Dermis blood vessel endothelial cell (primary cell): ENCODE measurements at regions not wholly inside any gene's neighbourhood (a gene's known extent, or its start where the extent isn't known, plus 50 kb on each side); places are given as distances from the start of the nearest gene placed in this dataset.
A peak's percentile ranks its signal among the peaks of the same experiment; 100 is the strongest.
"Not testable (repeated sequence)": the region's sequence is repeated elsewhere in the genome, so short reads cannot be mapped to it uniquely, and the experiment has no call there.

ENCODE experiments used
- DNase-seq: peaks from one replicate; pipeline ENCODE4 v3.0.0; 2010

DNA sequence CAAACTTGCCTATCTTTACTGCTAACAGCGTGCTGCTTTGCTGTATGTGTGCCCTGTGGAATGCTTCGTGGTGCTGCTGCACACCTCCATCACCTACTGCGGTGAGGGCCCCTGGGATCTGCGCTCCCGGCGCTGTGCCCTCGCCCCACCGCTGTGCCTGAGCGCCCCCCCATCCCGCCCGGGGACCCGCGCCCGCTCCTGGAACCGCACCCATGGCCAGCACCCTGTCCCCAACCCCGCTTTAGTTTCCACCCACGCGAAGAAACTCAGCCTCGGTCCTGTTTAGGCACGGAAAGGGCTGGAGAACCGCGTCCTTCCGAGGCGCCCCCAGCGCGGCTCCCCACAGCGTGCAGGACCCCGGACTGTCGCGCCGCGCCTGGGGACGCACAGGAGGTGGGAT, 373.4 kb downstream of the GOLGA6L6 start:
- DNase-seq = not testable (repeated sequence)

DNA sequence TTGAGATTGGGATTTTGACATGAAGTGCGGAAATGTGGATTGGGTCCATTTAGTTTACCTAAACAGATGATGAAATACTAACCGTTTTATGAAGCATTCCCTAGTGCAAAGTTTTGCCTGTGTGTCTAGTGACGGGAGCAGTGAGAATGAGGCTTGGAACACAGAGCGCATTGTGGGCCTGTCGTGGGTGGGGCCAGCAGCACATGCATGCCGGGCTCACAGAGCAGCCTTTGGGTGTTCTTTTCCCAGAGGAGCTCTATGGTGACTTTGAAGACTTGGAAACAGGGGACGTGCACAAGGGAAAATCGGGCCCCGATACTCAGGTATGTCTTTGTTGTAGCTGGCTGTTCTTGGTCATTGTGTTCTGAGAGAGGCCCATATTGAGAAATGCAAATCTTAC, 388.1 kb downstream of the GOLGA6L6 start:
- DNase-seq = not testable (repeated sequence)

DNA sequence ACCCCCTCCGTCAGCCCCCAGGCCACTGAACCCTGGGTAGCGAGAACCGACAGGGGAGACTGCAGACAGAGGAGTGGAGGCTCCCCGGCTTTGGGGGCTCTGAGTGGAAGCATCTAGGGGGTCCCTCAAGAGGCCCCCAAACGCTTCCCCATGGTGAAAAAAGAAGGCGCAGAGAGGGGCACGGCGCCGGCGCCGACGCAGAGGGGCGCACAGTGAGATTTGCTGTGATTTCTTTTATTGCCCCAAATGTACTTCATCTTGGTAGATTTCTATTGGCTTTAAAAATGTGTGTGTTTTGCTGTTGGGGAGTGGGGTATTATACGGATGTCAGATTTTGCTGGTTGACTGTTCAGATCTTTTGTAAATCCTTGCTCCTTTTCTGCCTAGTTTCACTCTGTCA, 392.9 kb downstream of the GOLGA6L6 start:
- DNase-seq = not testable (repeated sequence)

DNA sequence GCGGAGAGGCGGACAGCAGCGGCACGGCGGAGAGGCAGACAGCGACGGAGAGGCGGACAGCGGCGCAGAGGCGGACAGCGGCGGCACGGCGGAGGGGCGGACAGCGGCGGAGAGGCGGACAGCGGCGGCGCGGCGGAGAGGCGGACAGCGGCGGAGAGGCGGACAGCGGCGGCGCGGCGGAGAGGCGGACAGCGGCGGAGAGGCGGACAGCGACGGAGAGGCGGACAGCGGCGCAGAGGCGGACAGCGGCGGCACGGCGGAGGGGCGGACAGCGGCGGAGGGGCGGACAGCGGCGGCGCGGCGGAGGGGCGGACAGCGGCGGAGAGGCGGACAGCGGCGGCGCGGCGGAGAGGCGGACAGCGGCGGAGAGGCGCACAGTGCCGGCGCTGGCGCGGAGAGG, 393.6 kb downstream of the GOLGA6L6 start:
- not testable (repeated sequence) for DNase-seq

DNA sequence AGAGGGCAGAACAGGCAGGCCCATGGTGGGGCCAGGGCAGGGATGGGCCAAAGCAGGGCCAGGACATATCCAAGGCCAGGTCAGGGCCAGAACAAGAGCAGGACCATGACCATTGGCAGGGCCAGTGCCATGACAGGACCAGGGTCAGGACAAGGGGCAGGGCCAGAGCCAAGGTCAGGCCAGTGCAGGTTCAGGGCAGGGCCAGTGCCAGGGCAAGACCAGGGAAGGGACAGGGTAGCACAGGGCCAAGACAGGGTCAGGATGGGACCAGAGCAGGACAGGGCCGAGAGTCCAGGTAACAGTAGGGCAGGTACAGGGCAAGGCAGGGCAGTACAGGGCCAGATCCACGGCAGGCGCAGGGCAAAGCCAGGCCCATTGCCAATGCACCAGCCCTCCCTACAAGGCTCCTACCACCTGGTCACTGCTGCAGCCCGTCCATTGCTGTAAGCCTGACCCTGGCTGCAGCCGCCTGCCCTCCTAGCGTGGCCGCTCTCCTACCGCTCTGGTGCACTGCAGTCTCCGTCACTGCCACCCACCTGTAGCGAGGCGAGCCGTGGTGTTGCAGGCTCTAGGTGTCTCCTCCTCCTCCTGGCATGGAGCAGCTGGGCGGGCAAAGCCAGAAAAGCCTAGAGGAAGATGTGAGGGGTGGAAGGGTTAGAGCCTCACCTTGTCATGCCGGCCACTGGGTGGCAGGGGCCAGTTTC, 397.1 kb downstream of the GOLGA6L6 start:
- DNase-seq = not testable (repeated sequence)

DNA sequence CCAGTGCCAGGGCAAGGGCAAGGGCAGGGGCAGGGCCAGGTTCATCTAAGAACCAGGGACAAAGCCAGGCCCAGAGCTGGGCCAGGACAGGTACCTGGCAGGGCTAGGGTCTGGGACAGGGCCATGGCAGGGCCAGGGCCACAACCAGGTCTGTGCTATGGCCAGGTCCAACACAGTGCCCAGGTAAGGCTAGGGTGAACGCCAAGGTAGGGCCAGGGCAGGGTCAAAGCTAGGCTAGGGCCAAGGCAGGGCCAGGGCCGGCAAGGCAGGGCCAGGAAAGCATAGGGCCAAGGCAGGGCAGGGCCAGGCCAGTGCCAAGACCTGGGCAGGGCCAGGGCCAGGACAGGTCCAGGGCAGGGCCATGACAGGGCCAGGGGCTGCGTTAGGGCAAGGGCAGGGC, 398.7 kb downstream of the GOLGA6L6 start:
- DNase-seq = not testable (repeated sequence)

DNA sequence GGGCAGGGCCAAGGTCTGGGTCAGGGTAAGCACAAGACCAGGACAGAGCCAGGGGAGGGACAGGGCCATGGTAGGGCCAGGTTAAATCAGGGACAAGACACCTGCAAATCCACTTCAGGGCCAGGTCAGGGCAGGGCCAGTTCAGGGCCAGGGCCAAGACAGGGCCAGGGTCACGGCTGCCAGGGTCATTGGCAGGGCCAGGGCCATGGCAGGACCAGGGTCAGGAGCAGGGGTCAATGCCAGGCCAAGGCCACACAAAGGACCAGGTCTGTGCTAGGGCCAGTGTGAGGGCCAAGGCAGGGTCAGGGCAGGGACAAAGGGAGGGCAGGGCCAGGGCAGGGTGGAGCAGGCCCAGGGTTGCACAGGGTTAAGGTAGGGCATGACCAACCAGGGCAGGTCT, 399.2 kb downstream of the GOLGA6L6 start:
- not testable (repeated sequence) for DNase-seq

DNA sequence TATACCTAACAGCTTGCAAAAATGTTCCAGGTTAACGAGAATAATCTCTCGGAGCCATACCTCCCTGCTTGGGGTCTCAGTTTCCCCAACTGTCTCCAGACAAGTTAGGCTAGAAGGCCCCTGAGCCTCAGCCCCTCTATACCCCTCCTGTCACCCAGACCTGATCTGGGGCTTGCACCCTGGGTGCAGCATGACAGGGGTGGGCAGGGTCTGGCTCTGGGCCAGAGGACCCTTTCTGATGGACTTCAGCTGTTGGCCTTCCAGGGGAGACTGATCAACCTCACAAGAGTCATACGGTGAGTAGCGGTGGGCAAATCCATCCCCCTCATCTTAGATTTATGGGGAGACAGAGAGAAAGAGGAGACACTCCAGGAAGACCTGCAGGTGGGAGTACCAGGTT, 416.9 kb downstream of the GOLGA6L6 start:
- DNase-seq = not testable (repeated sequence)

DNA sequence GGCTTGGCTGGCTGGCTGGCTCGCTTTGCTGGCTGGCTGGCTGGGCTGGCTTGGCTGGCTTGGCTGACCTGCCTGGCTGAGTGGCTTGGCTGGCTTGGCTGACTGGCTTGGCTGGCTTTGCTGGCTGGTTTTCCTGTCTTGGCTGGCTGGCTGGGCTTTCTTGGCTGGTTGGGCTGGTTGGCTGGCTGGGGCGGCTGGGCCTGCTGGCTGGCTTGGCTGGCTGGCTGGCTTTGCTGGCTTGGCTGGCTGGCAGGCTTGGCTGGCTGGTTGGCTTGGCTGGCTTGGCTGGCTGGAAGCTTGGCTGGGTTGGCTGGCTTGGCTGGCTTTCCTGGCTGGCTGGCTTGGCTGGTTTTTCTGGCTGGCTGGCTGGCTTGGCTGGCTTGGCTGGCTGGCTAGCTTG, 435.6 kb downstream of the GOLGA6L6 start:
- peak; percentile 0 for DNase-seq

DNA sequence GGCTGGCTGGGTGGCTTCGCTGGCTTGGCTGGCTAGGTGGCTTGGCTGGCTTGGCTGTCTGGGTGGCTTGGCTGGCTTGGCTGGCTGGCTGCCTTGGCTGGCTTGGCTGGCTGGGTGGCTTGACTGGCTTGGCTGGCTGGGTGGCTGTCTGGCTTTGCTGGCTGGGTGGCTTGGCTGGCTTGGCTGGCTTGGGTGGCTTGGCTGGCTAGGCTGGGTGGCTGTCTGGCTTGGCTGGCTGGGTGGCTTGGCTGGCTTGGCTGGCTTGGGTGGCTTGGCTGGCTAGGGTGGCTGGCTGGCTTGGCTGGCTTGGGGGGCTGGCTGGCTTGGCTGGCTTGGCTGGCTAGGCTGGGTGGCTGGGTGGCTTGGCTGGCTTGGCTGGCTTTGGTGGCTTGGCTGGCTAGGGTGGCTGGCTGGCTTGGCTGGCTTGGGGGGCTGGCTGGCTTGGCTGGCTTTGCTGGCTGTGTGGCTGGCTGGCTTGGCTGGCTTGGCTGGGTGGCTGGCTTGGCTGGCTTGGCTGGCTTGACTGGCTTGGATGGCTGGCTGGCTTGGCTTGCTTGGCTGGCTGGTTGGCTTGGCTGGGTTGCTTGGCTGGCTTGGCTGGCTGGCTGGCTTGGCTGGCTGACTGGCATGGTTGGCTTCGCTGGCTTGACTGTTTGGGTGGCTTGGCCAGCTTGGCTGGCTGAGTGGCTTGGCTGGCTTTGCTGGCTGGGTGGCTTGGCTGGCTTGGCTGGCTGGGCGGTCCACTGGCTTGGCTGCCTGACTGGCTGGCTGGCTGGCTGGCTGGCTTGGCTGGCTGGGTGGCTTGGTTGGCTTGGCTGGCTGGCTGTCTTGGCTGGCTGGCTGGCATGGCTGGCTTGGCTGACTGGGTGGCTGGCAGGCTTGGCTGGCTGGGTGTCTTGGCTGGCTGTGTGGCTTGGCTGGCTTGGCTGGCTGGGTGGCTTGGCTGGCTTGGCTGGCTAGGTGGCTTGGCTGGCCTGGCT, 436.3 kb downstream of the GOLGA6L6 start:
- not testable (repeated sequence) for DNase-seq

DNA sequence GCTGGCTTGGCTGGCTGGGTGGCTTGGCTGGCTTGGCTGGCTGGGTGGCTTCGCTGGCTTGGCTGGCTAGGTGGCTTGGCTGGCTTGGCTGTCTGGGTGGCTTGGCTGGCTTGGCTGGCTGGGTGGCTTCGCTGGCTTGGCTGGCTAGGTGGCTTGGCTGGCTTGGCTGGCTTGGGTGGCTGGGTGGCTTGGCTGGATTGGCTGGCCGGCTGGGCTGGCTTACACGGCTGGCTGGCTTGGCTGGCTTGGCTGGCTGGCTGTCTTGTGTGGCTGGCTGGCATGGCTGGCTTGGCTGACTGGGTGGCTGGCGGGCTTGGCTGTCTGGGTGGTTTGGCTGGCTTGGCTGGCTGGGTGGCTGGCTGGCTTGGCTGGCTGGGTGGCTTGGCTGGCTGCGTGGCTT, 437.0 kb downstream of the GOLGA6L6 start:
- not testable (repeated sequence) for DNase-seq

DNA sequence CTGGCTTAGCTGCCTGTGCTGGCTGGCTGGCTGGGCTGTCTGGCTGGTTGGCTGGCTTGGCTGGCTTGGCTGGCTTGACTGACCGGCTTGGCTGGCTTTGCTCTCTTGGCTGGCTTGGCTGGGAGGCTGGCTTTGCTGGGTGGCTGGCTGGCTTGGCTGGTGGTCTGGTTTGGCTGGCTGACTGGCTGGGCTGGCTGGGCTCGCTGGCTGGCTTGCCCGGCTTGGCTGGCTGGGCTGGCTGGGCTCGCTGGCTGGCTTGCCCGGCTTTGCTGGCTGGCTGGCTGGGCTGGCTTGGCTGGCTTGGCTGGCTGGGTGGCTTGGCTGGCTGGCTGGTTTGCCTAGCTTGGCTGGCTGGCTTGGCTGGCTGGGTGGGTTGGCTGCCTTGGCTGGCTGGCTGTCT, 438.7 kb downstream of the GOLGA6L6 start:
- not testable (repeated sequence) for DNase-seq

DNA sequence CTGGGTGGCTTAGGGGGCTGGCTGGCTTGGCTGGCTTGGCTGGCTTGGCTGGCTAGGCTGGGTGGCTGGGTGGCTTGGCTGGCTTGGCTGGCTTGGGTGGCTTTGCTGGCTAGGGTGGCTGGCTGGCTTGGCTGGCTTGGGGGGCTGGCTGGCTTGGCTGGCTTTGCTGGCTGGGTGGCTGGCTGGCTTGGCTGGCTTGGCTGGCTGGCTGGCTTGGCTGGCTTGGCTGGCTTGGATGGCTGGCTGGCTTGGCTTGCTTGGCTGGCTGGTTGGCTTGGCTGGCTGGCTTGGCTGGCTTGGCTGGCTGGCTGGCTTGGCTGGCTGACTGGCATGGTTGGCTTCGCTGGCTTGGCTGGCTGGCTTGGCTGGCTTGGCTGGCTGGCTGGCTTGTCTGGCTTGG, 439.4 kb downstream of the GOLGA6L6 start:
- DNase-seq = not testable (repeated sequence)

DNA sequence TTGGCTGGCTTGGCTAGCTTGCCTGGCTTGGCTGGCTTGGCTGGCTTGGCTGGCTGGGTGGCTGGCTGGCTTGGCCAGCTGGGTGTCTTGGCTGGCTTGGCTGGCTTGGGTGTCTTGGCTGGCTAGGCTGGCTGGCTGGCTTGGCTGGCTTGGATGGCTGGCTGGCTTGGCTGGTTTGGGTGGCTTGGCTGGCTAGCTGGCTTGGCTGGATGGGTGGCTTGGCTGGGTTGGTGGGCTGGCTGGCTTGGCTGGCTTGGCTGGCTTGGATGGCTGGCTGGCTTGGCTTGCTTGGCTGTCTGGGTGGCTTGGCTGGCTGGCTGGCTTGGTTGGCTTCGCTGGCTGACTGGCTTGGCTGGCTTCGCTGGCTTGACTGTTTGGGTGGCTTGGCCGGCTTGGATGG, 440.3 kb downstream of the GOLGA6L6 start:
- not testable (repeated sequence) for DNase-seq

DNA sequence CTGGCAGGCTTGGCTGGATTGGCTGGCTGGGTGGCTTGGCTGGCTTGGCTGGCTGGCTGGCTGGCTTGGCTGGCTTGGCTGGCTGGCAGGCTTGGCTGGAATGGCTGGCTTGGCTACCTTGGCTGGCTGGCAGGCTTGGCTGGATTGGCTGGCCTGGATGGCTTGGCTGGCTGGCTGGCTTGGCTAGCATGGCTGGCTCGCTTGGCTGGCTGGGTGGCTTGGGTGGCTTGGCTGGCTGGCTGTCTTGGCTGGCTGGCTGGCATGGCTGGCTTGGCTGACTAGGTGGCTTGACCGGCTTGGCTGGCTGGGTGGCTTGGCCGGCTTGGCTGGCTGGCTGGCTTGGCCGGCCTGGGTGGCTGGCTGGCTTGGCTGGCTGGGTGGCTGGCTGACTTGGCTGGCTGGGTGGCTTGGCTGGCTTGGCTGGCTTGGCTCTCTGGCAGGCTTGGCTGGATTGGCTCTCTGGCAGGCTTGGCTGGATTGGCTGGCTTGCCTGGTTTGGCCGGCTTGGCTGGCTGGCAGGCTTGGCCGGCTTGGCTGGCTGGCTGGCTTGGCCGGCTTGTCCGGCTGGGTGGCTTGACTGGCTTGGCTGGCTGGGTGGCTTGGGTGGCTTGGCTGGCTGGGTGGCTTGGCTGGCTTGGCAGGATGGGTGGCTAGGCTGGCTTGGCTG, 440.9 kb downstream of the GOLGA6L6 start:
- DNase-seq = not testable (repeated sequence)

DNA sequence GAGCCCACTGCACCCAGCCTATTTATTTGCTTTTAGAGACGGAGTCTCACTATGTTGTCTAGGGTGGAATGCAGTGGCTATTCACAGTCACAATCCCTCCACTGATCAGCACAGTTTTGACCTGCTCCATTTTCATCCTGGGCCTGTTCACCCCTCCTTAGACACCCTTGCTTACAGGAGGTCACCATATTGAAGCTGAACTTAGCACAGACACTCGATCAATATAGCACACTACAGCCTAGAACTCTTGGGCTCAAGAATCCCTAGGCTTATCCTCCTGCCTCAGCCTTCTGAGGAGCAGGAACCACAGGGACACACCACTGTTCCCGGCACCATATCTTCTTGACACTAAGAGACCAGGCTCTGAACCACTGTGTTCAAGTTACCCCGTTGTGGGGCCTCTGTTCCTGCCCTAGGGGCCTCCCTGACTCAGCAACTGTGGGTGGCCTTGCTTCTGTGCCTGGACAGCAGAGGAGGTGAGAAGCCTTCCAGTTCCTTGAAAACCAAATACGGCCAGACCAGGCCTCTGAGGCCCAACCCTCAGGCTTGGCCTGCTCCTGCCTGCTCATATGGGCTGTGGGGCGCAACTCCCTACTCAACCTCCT, 445.8 kb downstream of the GOLGA6L6 start:
- not testable (repeated sequence) for DNase-seq

DNA sequence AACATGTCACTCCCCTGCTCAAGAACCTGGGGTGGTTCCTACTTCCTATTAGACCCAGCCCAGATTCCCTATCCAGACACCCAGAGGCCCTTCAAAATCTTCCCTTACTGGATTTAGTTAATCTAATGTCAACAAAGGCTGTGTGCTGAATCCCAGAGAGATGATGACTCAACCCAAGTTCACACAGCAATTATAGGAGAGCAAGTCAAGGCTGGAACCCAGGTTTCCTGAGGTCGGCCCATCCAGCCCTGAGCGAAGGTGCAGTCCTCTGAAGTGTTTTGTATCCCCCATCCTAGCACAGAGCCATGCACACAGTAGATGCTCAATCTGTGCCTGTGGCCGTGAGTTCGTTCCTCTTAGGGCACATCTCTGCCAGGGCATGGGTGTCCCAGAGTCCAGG, 452.1 kb downstream of the GOLGA6L6 start:
- not testable (repeated sequence) for DNase-seq

DNA sequence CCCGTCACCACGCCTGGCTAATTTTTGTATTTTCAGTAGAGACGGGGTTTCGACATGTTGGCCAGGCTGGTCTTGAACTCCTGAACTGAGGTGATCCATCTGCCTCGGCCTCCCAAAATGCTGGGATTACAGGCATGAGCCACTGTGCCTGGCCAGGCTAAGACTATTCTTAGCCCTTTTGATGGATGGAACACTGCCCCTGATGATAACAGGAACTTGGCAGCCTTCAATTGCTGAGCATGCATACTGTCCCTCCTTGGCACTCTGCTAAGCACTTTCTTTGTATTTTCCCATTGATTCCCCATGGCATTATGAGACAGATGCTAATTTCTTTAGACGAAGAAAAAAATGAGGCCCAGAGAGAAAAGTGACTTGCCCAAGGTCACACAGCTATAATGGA, 457.6 kb downstream of the GOLGA6L6 start:
- DNase-seq = not testable (repeated sequence)

DNA sequence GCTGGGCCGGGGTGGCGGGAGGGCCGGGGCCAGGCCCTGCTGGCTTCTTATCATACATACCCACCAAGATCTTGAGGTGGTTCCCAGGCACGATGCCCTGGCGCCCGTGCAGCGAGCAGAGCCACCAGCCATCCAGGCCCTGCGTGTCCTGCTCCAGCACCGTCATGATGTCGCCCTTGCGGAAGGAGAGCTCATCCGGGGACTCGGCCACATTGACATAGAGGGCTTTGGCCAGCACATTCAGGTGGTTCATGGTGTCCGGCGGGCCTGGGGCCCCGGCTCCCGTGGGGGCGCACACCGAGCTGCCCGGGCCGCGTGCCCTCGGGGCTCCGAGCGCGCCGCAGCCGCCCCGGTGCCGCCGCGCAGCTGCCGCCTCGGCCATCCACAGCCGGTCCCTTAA, 467.5 kb downstream of the GOLGA6L6 start:
- DNase-seq = not testable (repeated sequence)

DNA sequence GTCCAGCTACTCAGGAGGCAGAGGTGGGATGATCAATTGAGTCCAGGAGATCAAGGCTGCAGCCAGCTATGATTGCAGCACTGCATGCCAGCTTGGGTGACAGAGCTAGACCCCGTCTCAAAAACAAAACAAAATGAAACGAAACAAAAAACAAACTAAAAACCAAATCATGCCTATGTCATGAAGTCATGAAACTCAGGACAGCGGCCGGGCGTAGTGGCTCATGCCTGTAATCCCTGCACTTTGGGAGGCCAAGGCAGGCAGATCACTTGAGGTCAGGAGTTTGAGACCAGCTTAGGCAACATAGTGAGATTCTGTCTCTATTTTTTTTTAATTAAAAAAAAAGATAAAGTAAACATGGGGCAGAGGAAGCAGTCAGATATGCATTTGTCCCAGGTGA, 472.6 kb downstream of the GOLGA6L6 start:
- not testable (repeated sequence) for DNase-seq

DNA sequence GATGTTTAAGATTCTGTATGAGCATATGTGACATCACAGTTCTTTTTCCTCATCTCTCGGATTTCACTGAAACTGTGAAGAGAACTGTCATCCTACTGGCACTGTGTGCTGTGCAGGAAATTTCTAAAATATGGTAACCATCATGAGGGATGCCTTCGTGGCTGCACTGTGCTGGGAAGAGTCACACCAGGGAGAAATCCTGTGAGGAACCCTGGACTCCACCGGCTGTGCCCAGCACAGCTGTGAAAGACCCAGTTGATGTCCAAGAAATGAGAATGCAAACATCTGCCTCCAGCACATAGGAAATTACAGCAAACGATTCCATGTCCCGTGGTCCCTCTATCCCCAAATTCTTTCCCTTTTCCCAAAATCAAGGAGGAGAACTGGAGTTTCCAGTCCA, 475.4 kb downstream of the GOLGA6L6 start:
- DNase-seq = not testable (repeated sequence)

DNA sequence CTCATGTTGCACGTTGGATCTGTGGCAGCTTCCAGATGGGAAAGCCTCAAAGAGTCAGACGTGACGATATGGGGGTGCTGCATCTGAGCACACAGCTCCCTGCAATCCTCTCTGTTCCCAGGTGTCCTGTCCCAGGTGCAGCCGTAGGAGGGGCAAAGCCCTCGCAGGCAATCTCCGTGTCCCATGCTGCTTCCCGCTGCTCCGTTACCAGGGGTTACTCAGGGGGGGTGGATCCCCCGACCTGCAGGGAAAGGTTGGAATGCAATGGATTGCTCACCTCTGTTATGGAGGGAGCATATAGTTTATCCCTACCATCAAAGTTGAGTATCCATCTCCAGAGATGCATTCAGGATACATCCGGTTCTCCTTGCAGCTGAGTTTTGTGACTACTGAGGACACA, 476.1 kb downstream of the GOLGA6L6 start:
- DNase-seq = not testable (repeated sequence)

DNA sequence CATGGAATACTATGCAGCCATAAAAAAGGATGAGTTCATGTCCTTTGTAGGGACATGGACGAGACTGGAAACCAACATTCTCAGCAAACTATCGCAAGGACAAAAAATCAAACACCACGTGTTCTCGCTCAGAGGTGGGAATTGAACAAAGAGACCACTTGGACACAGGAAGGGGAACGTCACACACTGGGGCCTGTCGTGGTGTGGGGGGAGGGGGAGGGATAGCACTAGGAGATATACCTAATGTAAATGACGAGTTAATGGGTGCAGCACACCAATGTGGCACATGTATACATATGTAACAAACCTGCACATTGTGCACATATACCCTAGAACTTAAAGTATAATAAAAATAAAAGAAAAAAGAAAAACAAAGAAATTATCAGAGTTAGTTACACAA, 478.4 kb downstream of the GOLGA6L6 start:
- DNase-seq = not testable (repeated sequence)
